Skeletal muscle tissue (tissue), 3 donors: ENCODE measurements at regions not wholly inside any gene's neighbourhood (a gene's known extent, or its start where the extent isn't known, plus 50 kb on each side); places are given as distances from the start of the nearest gene placed in this dataset.

Source experiments
- H3K27ac ChIP-seq: one replicate; pipeline ENCODE4 v1.7.0; 2013; ENCODE audit warnings: mild to moderate bottlenecking, low read depth, low read length, inconsistent platforms
- H3K27me3 ChIP-seq, 3 donors: one replicate each; pipeline ENCODE4 v1.7.0; 2013; ENCODE audit warnings: low read length in 3 of 3; ENCODE audit not compliant: control insufficient read depth in 3 of 3, insufficient read depth in 3 of 3
- H3K36me3 ChIP-seq, 3 donors: one replicate each; pipeline ENCODE4 v1.7.0; 2013; ENCODE audit warnings: low read length in 3 of 3; ENCODE audit not compliant: control insufficient read depth in 3 of 3, insufficient read depth in 3 of 3
- H3K4me1 ChIP-seq, 3 donors: one replicate each; pipeline ENCODE4 v1.7.0; 2013; ENCODE audit warnings: low read length in 3 of 3, mild to moderate bottlenecking in 3 of 3; ENCODE audit not compliant: control insufficient read depth in 3 of 3, insufficient read depth in 3 of 3
- H3K4me3 ChIP-seq, 3 donors: one replicate each; pipeline ENCODE4 v1.7.0; 2013; ENCODE audit warnings: low read length in 3 of 3
- H3K9ac ChIP-seq, 3 donors: one replicate each; pipeline ENCODE4 v1.7.0; 2013; ENCODE audit warnings: low read length in 3 of 3, mild to moderate bottlenecking in 3 of 3, moderate library complexity in 2 of 3, low read depth in 1 of 3
- H3K9me3 ChIP-seq, 3 donors: one replicate each; pipeline ENCODE4 v1.7.0; 2013; ENCODE audit warnings: low read length in 3 of 3; ENCODE audit not compliant: control insufficient read depth in 3 of 3
- donor health status: Osteomylitis.

- Histone ChIP-seq H3K9ac (no peak overlapping the region), H3K27me3 (no peaks in the 10 kb centered on the region), H3K4me3 (no peak overlapping the region), H3K27ac (no peak overlapping the region), H3K9me3 (no peaks in the 10 kb centered on the region), H3K4me1 (no peaks in the 10 kb centered on the region), H3K36me3 (no peaks in the 10 kb centered on the region)
Measured at GRCh38 chr2:75334076-75334475, 134.8 kb upstream of the TACR1 start.

- no peak overlapping the region for H3K27ac ChIP-seq
- H3K9ac ChIP-seq = no peak overlapping the region
- no peaks in the 10 kb centered on the region for H3K27me3 ChIP-seq
- H3K4me1 ChIP-seq = no peaks in the 10 kb centered on the region
- H3K9me3 ChIP-seq = no peaks in the 10 kb centered on the region
- H3K36me3 ChIP-seq = no peaks in the 10 kb centered on the region
- H3K4me3 ChIP-seq = no peak overlapping the region
Measured at GRCh38 chr2:75333646-75334045, 134.3 kb upstream of the TACR1 start.

GRCh38 chr2:75328156-75328555, 128.8 kb upstream of the TACR1 start:
- H3K4me3 ChIP-seq = no peak overlapping the region
- H3K9me3 ChIP-seq = no peaks in the 10 kb centered on the region
- H3K27ac ChIP-seq = no peak overlapping the region
- no peaks in the 10 kb centered on the region for H3K36me3 ChIP-seq
- H3K27me3 ChIP-seq = no peaks in the 10 kb centered on the region
- H3K4me1 ChIP-seq = peaks cover 0 to 2% (median 0%) of the 10 kb centered on the region in 3 donors
- no peak overlapping the region for H3K9ac ChIP-seq

- H3K9ac ChIP-seq = no peak overlapping the region
- H3K36me3 ChIP-seq = no peaks in the 10 kb centered on the region
- H3K4me1 ChIP-seq = peaks cover 0 to 2% (median 0%) of the 10 kb centered on the region in 3 donors
- no peaks in the 10 kb centered on the region for H3K9me3 ChIP-seq
- H3K4me3 ChIP-seq = no peak overlapping the region
- no peak overlapping the region for H3K27ac ChIP-seq
- no peaks in the 10 kb centered on the region for H3K27me3 ChIP-seq
Measured at GRCh38 chr2:75327334-75327733, 128.0 kb upstream of the TACR1 start.

- Histone ChIP-seq H3K27me3 (no peaks in the 10 kb centered on the region), H3K27ac (no peak overlapping the region), H3K4me3 (no peak overlapping the region), H3K9me3 (no peaks in the 10 kb centered on the region), H3K36me3 (no peaks in the 10 kb centered on the region), H3K4me1 (peaks cover 0 to 2% (median 0%) of the 10 kb centered on the region in 3 donors), H3K9ac (no peak overlapping the region)
Measured at GRCh38 chr2:75326645-75327044, 127.3 kb upstream of the TACR1 start.

- Histone ChIP-seq H3K9ac (no peak overlapping the region), H3K27me3 (no peaks in the 10 kb centered on the region), H3K27ac (no peak overlapping the region), H3K4me1 (peaks cover 0 to 2% (median 0%) of the 10 kb centered on the region in 3 donors), H3K9me3 (no peaks in the 10 kb centered on the region), H3K36me3 (no peaks in the 10 kb centered on the region), H3K4me3 (no peak overlapping the region)
Measured at GRCh38 chr2:75325594-75325993, 126.3 kb upstream of the TACR1 start.

- Histone ChIP-seq H3K27ac (no peak overlapping the region), H3K4me3 (no peak overlapping the region), H3K9ac (no peak overlapping the region), H3K4me1 (peaks cover 0 to 2% (median 0%) of the 10 kb centered on the region in 3 donors), H3K9me3 (no peaks in the 10 kb centered on the region), H3K27me3 (no peaks in the 10 kb centered on the region), H3K36me3 (no peaks in the 10 kb centered on the region)
Measured at GRCh38 chr2:75324861-75325284, 125.6 kb upstream of the TACR1 start.

GRCh38 chr2:75324141-75324540, 124.8 kb upstream of the TACR1 start:
- Histone ChIP-seq H3K4me1 (peaks cover 0 to 2% (median 0%) of the 10 kb centered on the region in 3 donors), H3K36me3 (no peaks in the 10 kb centered on the region), H3K4me3 (no peak overlapping the region), H3K27me3 (no peaks in the 10 kb centered on the region), H3K9ac (no peak overlapping the region), H3K9me3 (no peaks in the 10 kb centered on the region), H3K27ac (no peak overlapping the region)

GRCh38 chr2:75321599-75321922, 122.2 kb upstream of the TACR1 start:
- Histone ChIP-seq H3K4me1 (peaks cover 0 to 8% (median 2%) of the 10 kb centered on the region in 3 donors), H3K4me3 (no peak overlapping the region), H3K27me3 (no peaks in the 10 kb centered on the region), H3K36me3 (no peaks in the 10 kb centered on the region), H3K27ac (no peak overlapping the region), H3K9me3 (no peaks in the 10 kb centered on the region), H3K9ac (no peak overlapping the region)

GRCh38 chr2:75320898-75321598, 121.7 kb upstream of the TACR1 start:
- H3K36me3 ChIP-seq = no peaks in the 10 kb centered on the region
- no peak overlapping the region for H3K4me3 ChIP-seq
- no peaks in the 10 kb centered on the region for H3K9me3 ChIP-seq
- H3K27ac ChIP-seq = no peak overlapping the region
- peaks cover 0 to 8% (median 2%) of the 10 kb centered on the region in 3 donors for H3K4me1 ChIP-seq
- H3K27me3 ChIP-seq = no peaks in the 10 kb centered on the region
- H3K9ac ChIP-seq = peak overlapping the region in 1 of 3 donors; percentile 5
